Activated CD8-positive, alpha-beta memory T cell treated with anti-CD3 and anti-CD28 coated beads, Interleukin-2, amount 50 U/mL, for 4 hours (primary cell): ENCODE measurements at regions not wholly inside any gene's neighbourhood (a gene's known extent, or its start where the extent isn't known, plus 50 kb on each side); places are given as distances from the start of the nearest gene placed in this dataset.

ENCODE experiments used
- DNase-seq: peaks from one replicate; pipeline ENCODE4 v3.0.0-alpha.2; 2020

- DNase-seq = no peak
These were observed 62.2 kb upstream of the SOX6 start for GRCh38 chr11:16418428-16419097.

DNA sequence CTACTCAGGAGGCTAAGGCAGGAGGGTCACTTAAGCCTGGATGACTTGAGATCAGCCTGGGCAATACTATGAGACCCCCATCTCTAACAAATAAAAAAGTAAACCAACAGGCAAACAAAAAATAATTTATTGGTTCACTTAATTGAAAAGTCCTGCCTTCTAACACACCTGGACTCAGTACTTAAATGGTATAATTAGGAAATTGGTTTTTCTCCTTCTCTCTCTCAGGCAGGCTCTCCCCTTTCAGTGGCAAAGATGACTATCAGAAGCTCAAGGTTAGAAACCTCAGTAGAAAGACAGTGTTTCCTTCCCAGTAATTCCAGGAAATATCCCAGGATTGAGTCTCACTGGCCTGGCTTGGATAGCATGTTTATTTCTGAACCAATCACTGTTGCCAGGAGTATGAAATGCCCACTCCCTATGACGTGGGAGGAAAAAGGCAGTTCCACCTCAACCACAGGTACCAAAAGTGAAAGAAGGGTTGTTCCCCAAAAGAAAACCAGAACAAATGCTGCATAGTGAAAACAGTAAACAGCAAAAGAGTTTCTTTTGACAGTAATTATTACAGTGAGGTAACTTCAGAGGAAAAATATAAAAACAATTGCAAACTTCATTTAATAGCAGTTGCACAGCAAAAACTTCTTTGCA, 56.3 kb upstream of the SOX6 start:
- DNase-seq = no peak

DNA sequence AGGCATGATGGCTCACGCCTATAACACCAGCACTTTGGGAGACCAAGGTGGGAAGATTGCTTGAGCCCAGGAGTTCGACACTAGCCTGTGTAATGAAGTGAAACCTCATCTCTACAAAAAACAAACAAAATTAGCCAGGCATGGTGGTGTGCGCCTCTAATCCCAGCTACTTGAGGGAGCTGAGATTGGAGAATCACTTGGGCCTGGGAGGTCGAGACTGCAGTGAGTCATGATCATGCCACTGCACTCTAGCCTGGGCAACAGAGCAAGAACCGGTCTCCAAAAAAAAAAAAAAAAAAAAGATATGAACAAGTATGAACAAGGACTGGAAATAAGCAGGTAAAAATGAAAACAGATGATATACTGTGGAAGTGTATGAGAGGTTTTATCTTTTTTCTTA, 54.1 kb upstream of the SOX6 start:
- DNase-seq = no peak

GRCh38 chr11:16408619-16409018, 52.3 kb upstream of the SOX6 start:
- no peak for DNase-seq

GRCh38 chr11:16406226-16406625, 49.9 kb upstream of the SOX6 start:
- no peak for DNase-seq
